ENCODE measurements at regions not wholly inside any gene's neighbourhood (a gene's known extent, or its start where the extent isn't known, plus 50 kb on each side); places are given as distances from the start of the nearest gene placed in this dataset.

- TF ChIP-seq ZNF70 (CRISPR knock-in tag; IDR thresholded peaks at IDR 0.05) (no peak), TOX (CRISPR knock-in tag; IDR thresholded peaks at IDR 0.05; ENCODE audit: borderline replicate concordance) (no peak), ZFP30 (CRISPR knock-in tag; IDR thresholded peaks at IDR 0.05) (no peak), OSR1 (CRISPR knock-in tag; IDR thresholded peaks at IDR 0.05) (no peak)
These were observed 201.5 kb downstream of the MDFIC start (continued) for GRCh38 chr7:115123441-115123840.

GRCh38 chr7:115122388-115122787 is 200.5 kb downstream of the MDFIC start:
- TF ChIP-seq RARB (CRISPR knock-in tag; IDR thresholded peaks at IDR 0.05) (no peak), ZNF565 (CRISPR knock-in tag; conservative IDR thresholded peaks at IDR 0.05; ENCODE audit: low read depth) (no peak), BACH2 (CRISPR knock-in tag; IDR thresholded peaks at IDR 0.05; ENCODE audit: borderline replicate concordance) (no peak), ISL1 (CRISPR knock-in tag; IDR thresholded peaks at IDR 0.05) (no peak), ZC3H10 (CRISPR knock-in tag; IDR thresholded peaks at IDR 0.05) (no peak), ARNTL (CRISPR knock-in tag; IDR thresholded peaks at IDR 0.05; ENCODE audit: borderline replicate concordance, low read depth) (no peak), OSR1 (CRISPR knock-in tag; IDR thresholded peaks at IDR 0.05) (no peak), CREB5 (CRISPR knock-in tag; IDR thresholded peaks at IDR 0.05; ENCODE audit: low read depth) (no peak), ZFP3 (CRISPR knock-in tag; IDR thresholded peaks at IDR 0.05) (no peak), PATZ1 (CRISPR knock-in tag; IDR thresholded peaks at IDR 0.05; ENCODE audit: borderline replicate concordance) (no peak), CSDC2 (CRISPR knock-in tag; IDR thresholded peaks at IDR 0.05) (no peak), GLIS3 (CRISPR knock-in tag; IDR thresholded peaks at IDR 0.05) (no peak), ZFP30 (CRISPR knock-in tag; IDR thresholded peaks at IDR 0.05) (no peak), ESRRG (CRISPR knock-in tag; IDR thresholded peaks at IDR 0.05) (no peak), CSRNP3 (CRISPR knock-in tag; IDR thresholded peaks at IDR 0.05) (no peak), ZNF8 (CRISPR knock-in tag; IDR thresholded peaks at IDR 0.05) (no peak), TOX (CRISPR knock-in tag; IDR thresholded peaks at IDR 0.05; ENCODE audit: borderline replicate concordance) (no peak)
- ATAC-seq = no peak

- no peak for ATAC-seq
- TF ChIP-seq TCF4 (CRISPR knock-in tag; IDR thresholded peaks at IDR 0.05; ENCODE audit: borderline replicate concordance) (no peak), PPARA (CRISPR knock-in tag; IDR thresholded peaks at IDR 0.05; ENCODE audit: borderline replicate concordance) (no peak), ZNF70 (CRISPR knock-in tag; IDR thresholded peaks at IDR 0.05) (no peak), ZFP3 (CRISPR knock-in tag; IDR thresholded peaks at IDR 0.05) (no peak), BACH2 (CRISPR knock-in tag; IDR thresholded peaks at IDR 0.05; ENCODE audit: borderline replicate concordance) (no peak)
These were observed 195.9 kb downstream of the MDFIC start for GRCh38 chr7:115117748-115118147.

GRCh38 chr7:115116773-115117715 is 195.2 kb downstream of the MDFIC start:
- ATAC-seq = no peak; the same call in 2 of the 3 replicates

More at GRCh38 chr7:115116773-115117715, 195.2 kb downstream of the MDFIC start:
- TF ChIP-seq TSHZ2 (CRISPR knock-in tag; IDR thresholded peaks at IDR 0.05) = no peak
- no peak for TF ChIP-seq TOX (CRISPR knock-in tag; IDR thresholded peaks at IDR 0.05; ENCODE audit: borderline replicate concordance)
- no peak for TF ChIP-seq CSDC2 (CRISPR knock-in tag; IDR thresholded peaks at IDR 0.05)
- no peak for TF ChIP-seq ISL1 (CRISPR knock-in tag; IDR thresholded peaks at IDR 0.05)
- no peak for TF ChIP-seq ZNF8 (CRISPR knock-in tag; IDR thresholded peaks at IDR 0.05)
- TF ChIP-seq ZFP30 (CRISPR knock-in tag; IDR thresholded peaks at IDR 0.05) = no peak
- no peak for TF ChIP-seq CREB5 (CRISPR knock-in tag; IDR thresholded peaks at IDR 0.05; ENCODE audit: low read depth)
- TF ChIP-seq ZNF565 (CRISPR knock-in tag; conservative IDR thresholded peaks at IDR 0.05; ENCODE audit: low read depth) = no peak
- no peak for TF ChIP-seq ZNF70 (CRISPR knock-in tag; IDR thresholded peaks at IDR 0.05)
- no peak for TF ChIP-seq TCF4 (CRISPR knock-in tag; IDR thresholded peaks at IDR 0.05; ENCODE audit: borderline replicate concordance)
- no peak for TF ChIP-seq CSRNP3 (CRISPR knock-in tag; IDR thresholded peaks at IDR 0.05)

Measured in SK-N-SH treated with all-trans-retinoic acid at 6 μM for 48 hours (cell line).